ENCODE measurements at regions not wholly inside any gene's neighbourhood (a gene's known extent, or its start where the extent isn't known, plus 50 kb on each side); places are given as distances from the start of the nearest gene placed in this dataset.

- no peaks in the 10 kb centered on the region for H3K9me3 ChIP-seq (replicated peaks; ENCODE audit: control insufficient read depth, insufficient read depth, low read length)
- H3K79me2 ChIP-seq (ENCODE audit: control insufficient read depth, insufficient read depth, low read length) = no peaks in the 10 kb centered on the region
- intact Hi-C loops (cut with micrococcal nuclease) = no loop called here
- TF ChIP-seq JUN (IDR thresholded peaks at IDR 0.05; ENCODE audit: borderline replicate concordance, insufficient read depth, insufficient read length, low read depth) = no peak
- no peak for TF ChIP-seq POLR2AphosphoS5 (IDR thresholded peaks at IDR 0.05; ENCODE audit: insufficient read depth, low read depth, low read length)
- no peak for TF ChIP-seq EZH2 (IDR thresholded peaks at IDR 0.05; ENCODE audit: borderline replicate concordance, low read depth, low read length, severe bottlenecking)
- no peak for TF ChIP-seq FOS (IDR thresholded peaks at IDR 0.05; ENCODE audit: borderline replicate concordance, insufficient read depth, low read length)
- TF ChIP-seq MYC (IDR thresholded peaks at IDR 0.05; ENCODE audit: low read depth, low read length) = no peak
- TF ChIP-seq POLR2A (IDR thresholded peaks at IDR 0.05; ENCODE audit: low read depth, low read length) = no peak
- TF ChIP-seq MAX (IDR thresholded peaks at IDR 0.05; ENCODE audit: insufficient read depth, insufficient read length) = no peak
- no peak for TF ChIP-seq GATA2 (IDR thresholded peaks at IDR 0.05; ENCODE audit: insufficient read depth, insufficient read length, low read depth, low read length)
- no peak for TF ChIP-seq CTCF (IDR thresholded peaks at IDR 0.05; ENCODE audit: extremely low read depth in 1 of 2, insufficient read depth in 1 of 2, low read depth in 1 of 2, low read length in 2 of 2)
- H3K27me3 ChIP-seq (ENCODE audit: control insufficient read depth in 2 of 2, insufficient read depth in 2 of 2, low read length in 2 of 2) = no peaks in the 10 kb centered on the region
- DNase-seq (ENCODE audit: low read depth, low spot score) (no peak), FAIRE-seq (no peak)
- H3K9me1 ChIP-seq (replicated peaks; ENCODE audit: control insufficient read depth, extremely low read depth, insufficient read depth, low read length) = no peaks in the 10 kb centered on the region
- H3K36me3 ChIP-seq (ENCODE audit: control insufficient read depth in 2 of 2, extremely low read depth in 1 of 2, insufficient read depth in 2 of 2, low read length in 2 of 2) = no peaks in the 10 kb centered on the region
- H3K9ac ChIP-seq (replicated peaks; ENCODE audit: extremely low read depth, insufficient read depth, low read length) = no peak overlapping the region
- ChIA-PET CTCF (interaction anchor here (1.3 kb wide), 2 partner anchors 8 to 11 kb away, joined by 3 to 4 read pairs; no protein-coding TSS in a partner anchor), POLR2A (interaction anchor here (0.6 kb wide), 1 partner anchor 33 kb away, joined by 4 read pairs; no protein-coding TSS in a partner anchor)
- no peaks in the 10 kb centered on the region for H3K4me1 ChIP-seq (ENCODE audit: control insufficient read depth, extremely low read depth, insufficient read depth, low read length)
- no peaks in the 10 kb centered on the region for H4K20me1 ChIP-seq (replicated peaks; ENCODE audit: control insufficient read depth, extremely low read depth, insufficient read depth, low read length)
- no peak overlapping the region for H2AFZ ChIP-seq (ENCODE audit: low read depth, low read length)
- no peak overlapping the region for H3K27ac ChIP-seq (ENCODE audit: insufficient read depth, low read depth, low read length)
- dilution Hi-C loops (cut with MboI; ENCODE audit: extremely low pct_ligation_motif_present, low sequenced_read_pairs) = no loop called here
- no peak overlapping the region for H3K4me3 ChIP-seq (replicated peaks in 1 of 3; ENCODE audit: insufficient read depth in 1 of 3, low read depth in 1 of 3, low read length in 3 of 3)
- no peak overlapping the region for H3K4me2 ChIP-seq (ENCODE audit: insufficient read depth, low read length)
- no TSS peak for BruUV-seq (replicated peaks)
Measured at GRCh38 chr4:111480510-111480909, 664.7 kb upstream of the FAM241A start.

Data from endothelial cell of umbilical vein (primary cell).